GM12878 (cell line): ENCODE measurements at regions not wholly inside any gene's neighbourhood (a gene's known extent, or its start where the extent isn't known, plus 50 kb on each side); places are given as distances from the start of the nearest gene placed in this dataset.

Experiments
- DPF2 ChIP-seq: fragments of 450-650 bp; IDR thresholded peaks from 2 replicates; pipeline ENCODE4 v1.6.1; 2017; ENCODE audit warnings: mild to moderate bottlenecking
- IRF3 ChIP-seq: fragments of 450-650 bp; IDR thresholded peaks from 2 replicates; pipeline ENCODE4 v1.6.1; 2014; ENCODE audit warnings: mild to moderate bottlenecking
- POLR2AphosphoS2 ChIP-seq: IDR thresholded peaks from 2 replicates; pipeline ENCODE4 v1.6.1; 2011; ENCODE audit warnings: low read depth, mild to moderate bottlenecking, low read length, improper control_type of control experiment, moderate library complexity
- TCF7 ChIP-seq: IDR thresholded peaks from 2 replicates; pipeline ENCODE4 v1.6.1; 2014; ENCODE audit warnings: antibody characterized with exemption, borderline replicate concordance

GRCh38 chr4:34790131-34790530, 1454.2 kb downstream of the ARAP2 start:
- TF ChIP-seq IRF3, result no peak
- no peak for TF ChIP-seq POLR2AphosphoS2
- TF ChIP-seq TCF7, result no peak
- TF ChIP-seq DPF2, result no peak
